HCT116 (cell line): ENCODE measurements at regions not wholly inside any gene's neighbourhood (a gene's known extent, or its start where the extent isn't known, plus 50 kb on each side); places are given as distances from the start of the nearest gene placed in this dataset.

Source experiments
- ATAC-seq: fragments of 200-7000 bp; cut with Tn5 transposase; 2 replicates; pipeline ENCODE4 v1.9.1; 2020; ENCODE audit warnings: mild to moderate bottlenecking, moderate library complexity
- BruUV-seq: library from RNA; stranded (reverse); fragments of 400-500 nt; replicated peaks from 2 replicates; lab custom pipeline; 2021; lab: Mats Ljungman, UMichigan
- CTCF ChIA-PET: fragments of 300-600 bp; sonication (Branson Sonifier 250); formaldehyde crosslinking; loops from one replicate; lab custom pipeline; 2021; ENCODE audit warnings: antibody characterized with exemption; lab: Charles Lee
- POLR2A ChIA-PET: fragments of 300-600, 350-600 bp; sonication (Branson Sonifier 250); formaldehyde crosslinking; loops from one replicate; lab custom pipeline; 2021; ENCODE audit warnings: antibody characterized with exemption; lab: Charles Lee
- RAD21 ChIA-PET, 2 experiments: fragments of 300-600 bp; sonication (Branson Sonifier 250); formaldehyde crosslinking; loops; one replicate each; lab custom pipeline; 2023; ENCODE audit warnings: low total read pairs in 2 of 2; ENCODE audit not compliant: uncharacterized antibody in 2 of 2, unreplicated experiment in 2 of 2, low non-redundant PET in 1 of 2; lab: Charles Lee
- DNase-seq: peaks from one replicate; pipeline ENCODE4 v3.0.0-alpha.2; 2010; ENCODE audit warnings: low read depth, low spot score
- H2AFZ ChIP-seq: fragments of 200-600 bp; shearing (Covaris generic), sonication (generic); 2 replicates; pipeline ENCODE4 v1.6.1; 2017; ENCODE audit warnings: low read depth, mixed run types, mixed read lengths, antibody characterized with exemption, low read length; ENCODE audit not compliant: poor library complexity, severe bottlenecking
- H3K27ac ChIP-seq: 2 replicates; pipeline ENCODE4 v1.5.1; 2012; ENCODE audit warnings: low read depth, low read length
- H3K27me3 ChIP-seq: fragments of 200-600 bp; sonication (generic); 2 replicates; pipeline ENCODE4 v1.6.1; 2016; ENCODE audit warnings: mixed run types, low read length, mixed read lengths; ENCODE audit not compliant: insufficient read depth
- H3K36me3 ChIP-seq, 2 experiments: fragments of 200-500 bp in 1 of 2; fragments of 200-600 bp in 1 of 2; sonication (Bioruptor generic) in 1 of 2; sonication (generic) in 1 of 2; 2 replicates each; pipeline versions ENCODE4 v1.5.1 to v1.6.1; 2014 to 2016; ENCODE audit warnings: low read length in 2 of 2, inconsistent platforms in 1 of 2, mixed read lengths in 1 of 2, mixed run types in 1 of 2; ENCODE audit not compliant: insufficient read depth in 2 of 2, control insufficient read depth in 1 of 2
- H3K4me1 ChIP-seq, 2 experiments: fragments of 200-600 bp in 1 of 2; sonication (generic) in 1 of 2; 2 replicates each; pipeline versions ENCODE4 v1.5.1 to v1.6.1; 2012 to 2017; ENCODE audit warnings: low read length in 2 of 2, inconsistent platforms in 1 of 2, mild to moderate bottlenecking in 1 of 2, mixed read lengths in 1 of 2, mixed run types in 1 of 2, moderate library complexity in 1 of 2; ENCODE audit not compliant: insufficient read depth in 2 of 2, control insufficient read depth in 1 of 2
- H3K4me2 ChIP-seq: fragments of 200-600 bp; sonication (generic); 2 replicates; pipeline ENCODE4 v1.6.1; 2017; ENCODE audit warnings: mixed run types, low read length, mixed read lengths
- H3K4me3 ChIP-seq, 2 experiments: fragments of 200-600 bp in 1 of 2; sonication (generic) in 1 of 2; replicated peaks in 1 of 2; 2 replicates each; pipeline ENCODE4 v1.5.1; 2011 to 2016; ENCODE audit warnings: low read length in 2 of 2, control low read depth in 1 of 2, low read depth in 1 of 2, mild to moderate bottlenecking in 1 of 2, mixed read lengths in 1 of 2, mixed run types in 1 of 2
- H3K79me2 ChIP-seq: fragments of 200-600 bp; sonication (generic); 2 replicates; pipeline ENCODE4 v1.6.1; 2017; ENCODE audit warnings: mild to moderate bottlenecking, mixed run types, low read length, moderate library complexity, mixed read lengths; ENCODE audit not compliant: insufficient read depth
- H3K9ac ChIP-seq: fragments of 200-600 bp; sonication (generic); 2 replicates; pipeline ENCODE4 v1.6.1; 2016; ENCODE audit warnings: low read length, mixed read lengths
- H3K9me2 ChIP-seq: fragments of 200-600 bp; sonication (generic), shearing (Covaris generic); 2 replicates; pipeline ENCODE4 v1.6.1; 2017; ENCODE audit warnings: mixed run types, mild to moderate bottlenecking, moderate library complexity; ENCODE audit not compliant: insufficient read depth
- H3K9me3 ChIP-seq, 2 experiments: fragments of 200-500 bp in 1 of 2; fragments of 200-600 bp in 1 of 2; sonication (Bioruptor generic) in 1 of 2; sonication (generic) in 1 of 2; 2 replicates each; pipeline ENCODE4 v1.6.1; 2014 to 2017; ENCODE audit warnings: low read length in 2 of 2, mixed read lengths in 2 of 2, inconsistent platforms in 1 of 2, low read depth in 1 of 2, mild to moderate bottlenecking in 1 of 2, mixed run types in 1 of 2, moderate library complexity in 1 of 2; ENCODE audit not compliant: control insufficient read depth in 1 of 2, insufficient read depth in 1 of 2
- H4K20me1 ChIP-seq: fragments of 200-600 bp; sonication (generic), shearing (Covaris generic); 2 replicates; pipeline ENCODE4 v1.6.1; 2017; ENCODE audit warnings: mixed run types, mild to moderate bottlenecking, moderate library complexity; ENCODE audit not compliant: insufficient read depth
- EGR1 ChIP-seq: IDR thresholded peaks from 2 replicates; pipeline ENCODE4 v1.6.1; 2012; ENCODE audit warnings: low read depth
- ELF1 ChIP-seq: IDR thresholded peaks from 2 replicates; pipeline ENCODE4 v1.6.1; 2012; ENCODE audit warnings: low read depth, borderline replicate concordance
- EZH2phosphoT487 ChIP-seq: fragments of 200-600 bp; IDR thresholded peaks from 2 replicates; pipeline ENCODE4 v1.6.1; 2018; ENCODE audit warnings: antibody characterized with exemption, borderline replicate concordance
- RAD21 ChIP-seq: IDR thresholded peaks from 2 replicates; pipeline ENCODE4 v1.6.1; 2012; ENCODE audit warnings: low read depth, mild to moderate bottlenecking
- REST ChIP-seq: IDR thresholded peaks from 2 replicates; pipeline ENCODE4 v1.6.1; 2012; ENCODE audit warnings: low read depth
- SIN3A ChIP-seq: IDR thresholded peaks from 2 replicates; pipeline ENCODE4 v1.6.1; 2012; ENCODE audit warnings: low read depth
- SP1 ChIP-seq: IDR thresholded peaks from 2 replicates; pipeline ENCODE4 v1.6.1; 2012; ENCODE audit warnings: low read depth
- SRF ChIP-seq: IDR thresholded peaks from 2 replicates; pipeline ENCODE4 v1.6.1; 2012; ENCODE audit warnings: low read depth
- TCF7L2 ChIP-seq: IDR thresholded peaks from 2 replicates; pipeline ENCODE4 v1.7.0; 2011; ENCODE audit warnings: borderline replicate concordance, inconsistent platforms; ENCODE audit not compliant: insufficient read depth, insufficient read length; ENCODE audit errors: extremely low read depth
- YY1 ChIP-seq: IDR thresholded peaks from 2 replicates; pipeline ENCODE4 v1.6.1; 2011; ENCODE audit warnings: low read length, low read depth, moderate library complexity, mild to moderate bottlenecking; ENCODE audit not compliant: insufficient replicate concordance; ENCODE audit errors: extremely low read depth
- ZFX ChIP-seq: fragments of 450-650 bp; IDR thresholded peaks from 2 replicates; pipeline ENCODE4 v1.6.1; 2017
- intact Hi-C: fragments of 100-400 bp; cut with micrococcal nuclease; formaldehyde crosslinking; loops from 2 replicates; pipeline ENCODE4 v1.10.0; 2022
- TF ChIP-seq, protein P1 (sequence below): IDR thresholded peaks from 2 replicates; pipeline ENCODE4 v1.6.1; 2012

DNA sequence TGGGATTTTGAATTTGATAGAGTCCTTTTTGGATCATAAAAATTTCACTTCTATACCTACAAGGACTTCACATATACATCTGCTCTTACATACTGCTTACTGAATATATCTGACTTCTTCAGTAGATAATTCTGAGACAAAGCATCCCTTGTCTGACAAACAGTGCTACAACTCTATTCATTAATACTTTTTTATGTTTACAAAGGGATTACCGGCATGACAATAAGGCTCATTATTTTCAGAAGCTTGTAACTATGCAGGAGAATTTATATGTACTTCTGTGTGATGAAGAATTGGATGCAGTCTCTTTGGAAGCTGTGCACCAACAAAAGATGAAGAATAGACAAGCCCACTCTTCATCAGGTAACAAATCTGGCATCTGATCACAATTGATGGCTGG lies 1070.3 kb downstream of the STIM2 start:
- DNase-seq, result no peak
- ChIA-PET POLR2A (no interaction called here), CTCF (no interaction called here)

More for the DNA sequence above, 1070.3 kb downstream of the STIM2 start:
- no peak overlapping the region for H2AFZ ChIP-seq
- TF ChIP-seq SIN3A, result no peak
- TF ChIP-seq, protein P1, sequence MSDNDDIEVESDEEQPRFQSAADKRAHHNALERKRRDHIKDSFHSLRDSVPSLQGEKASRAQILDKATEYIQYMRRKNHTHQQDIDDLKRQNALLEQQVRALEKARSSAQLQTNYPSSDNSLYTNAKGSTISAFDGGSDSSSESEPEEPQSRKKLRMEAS, result no peak
- TF ChIP-seq ZFX, result no peak
- TF ChIP-seq ELF1, result no peak
- TF ChIP-seq RAD21, result no peak
- no peak for TF ChIP-seq EZH2phosphoT487
- no peak for TF ChIP-seq YY1
- TF ChIP-seq SRF, result no peak
- no peak for TF ChIP-seq EGR1
- TF ChIP-seq SP1, result no peak
- no peak for TF ChIP-seq TCF7L2
- TF ChIP-seq REST, result no peak
- no peaks in the 10 kb centered on the region for H3K9me3 ChIP-seq
- H3K27me3 ChIP-seq, result no peaks in the 10 kb centered on the region
- no peaks in the 10 kb centered on the region for H4K20me1 ChIP-seq
- H3K9ac ChIP-seq, result no peak overlapping the region
- no peaks in the 10 kb centered on the region for H3K36me3 ChIP-seq
- H3K27ac ChIP-seq, result no peak overlapping the region
- RAD21 ChIA-PET, result no interaction called here
- intact Hi-C loops, result no loop called here
- H3K4me2 ChIP-seq, result no peak overlapping the region
- H3K4me1 ChIP-seq, result no peaks in the 10 kb centered on the region
- no TSS peak for BruUV-seq
- H3K79me2 ChIP-seq, result no peaks in the 10 kb centered on the region
- H3K9me2 ChIP-seq, result no peaks in the 10 kb centered on the region; the same call in 1 of the 2 replicates
- ATAC-seq, result no peak
- no peak overlapping the region for H3K4me3 ChIP-seq
